Myocyte (in vitro differentiated cells): ENCODE measurements at regions not wholly inside any gene's neighbourhood (a gene's known extent, or its start where the extent isn't known, plus 50 kb on each side); places are given as distances from the start of the nearest gene placed in this dataset.

Source experiments
- DNase-seq: peaks from one replicate; pipeline ENCODE4 v3.0.0-alpha.2; 2012; ENCODE audit warnings: low read depth

DNA sequence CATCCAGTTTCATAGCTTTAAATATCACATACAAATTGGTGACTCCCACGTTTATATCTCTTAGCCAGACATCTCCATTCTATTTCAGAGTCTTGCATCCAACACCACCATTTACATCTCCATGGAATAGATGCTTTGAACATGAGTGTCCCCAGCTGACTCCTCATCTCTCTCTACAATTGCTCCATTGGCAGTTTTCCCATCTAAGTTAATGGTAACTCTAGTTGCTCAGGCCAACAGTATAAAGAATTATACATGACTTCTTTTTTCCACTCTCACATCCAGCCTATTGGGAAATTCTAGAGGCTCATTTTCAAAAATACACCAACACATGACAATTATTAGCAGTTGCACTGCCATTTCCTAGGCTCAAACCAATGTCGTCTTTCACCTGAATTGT, 388.2 kb downstream of the STIM2 start:
- no peak for DNase-seq

DNA sequence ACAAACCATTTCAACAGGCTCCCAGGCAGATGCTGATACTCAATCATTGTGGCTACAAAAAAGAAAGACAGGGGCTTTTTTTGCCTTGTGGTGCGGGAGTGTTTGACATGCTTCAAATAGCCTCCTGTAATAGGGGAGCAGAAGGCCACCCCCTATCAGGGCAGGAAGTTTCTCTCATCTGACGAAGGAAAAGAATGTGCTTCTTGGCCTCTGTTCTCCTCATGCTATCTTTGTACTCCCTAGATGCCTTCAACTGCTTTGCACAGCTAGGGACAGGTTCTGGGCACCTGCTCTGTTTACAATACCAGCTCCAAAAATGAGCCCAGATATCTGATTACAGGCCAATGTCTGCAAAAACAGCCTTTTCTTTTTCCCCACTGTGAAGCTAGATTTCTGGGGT, 391.1 kb downstream of the STIM2 start:
- no peak for DNase-seq

DNA sequence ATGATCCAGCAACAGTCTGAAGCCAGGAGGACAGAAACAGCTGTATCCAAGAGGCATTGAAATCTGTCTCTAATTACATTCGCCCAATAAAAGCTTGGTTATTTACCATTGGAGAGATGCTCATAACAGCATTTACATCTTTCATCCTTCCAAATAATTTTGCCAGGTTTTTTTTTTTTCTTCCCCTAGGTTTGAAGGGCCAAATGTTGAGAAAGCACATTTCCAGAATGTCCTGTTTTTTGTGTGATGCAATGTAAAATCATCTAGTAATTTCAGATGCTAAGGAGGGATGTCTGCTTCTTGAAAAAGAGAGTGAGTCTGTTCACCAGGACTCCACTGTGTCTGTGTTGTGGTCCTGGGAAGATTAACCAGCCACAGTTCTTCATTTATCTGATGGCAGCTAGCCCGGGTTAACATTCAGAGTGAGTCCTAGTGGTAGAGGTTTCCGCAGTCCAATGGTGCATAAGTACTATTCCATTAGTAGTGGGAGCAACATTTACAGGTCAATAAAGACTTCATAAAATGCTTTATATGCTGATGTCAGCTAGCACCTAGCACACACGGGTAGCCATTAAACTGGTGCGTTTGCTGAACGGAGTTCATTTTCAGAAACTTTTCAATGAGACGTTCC, 406.8 kb downstream of the STIM2 start:
- DNase-seq, result no peak

DNA sequence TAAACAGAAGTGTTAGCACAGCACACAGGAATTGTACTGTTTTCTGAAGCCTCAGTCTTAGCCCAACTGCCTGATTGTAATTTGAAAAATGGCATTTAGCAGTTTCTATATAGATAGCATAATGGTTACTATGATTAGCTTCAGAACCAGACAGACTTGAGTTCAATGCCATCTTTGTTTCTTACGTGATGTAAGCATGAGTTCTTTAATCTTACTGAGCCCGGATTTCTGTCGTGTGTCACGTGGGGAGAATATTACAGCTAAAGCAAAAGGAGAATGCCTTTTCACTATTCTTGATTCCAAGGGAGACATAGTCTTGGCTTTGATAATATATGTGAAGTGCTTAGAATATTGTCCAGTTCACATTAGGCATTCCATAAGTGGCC, 407.3 kb downstream of the STIM2 start:
- no peak for DNase-seq

- no peak for DNase-seq
Observed at GRCh38 chr4:27270435-27270834, 409.8 kb downstream of the STIM2 start.

DNA sequence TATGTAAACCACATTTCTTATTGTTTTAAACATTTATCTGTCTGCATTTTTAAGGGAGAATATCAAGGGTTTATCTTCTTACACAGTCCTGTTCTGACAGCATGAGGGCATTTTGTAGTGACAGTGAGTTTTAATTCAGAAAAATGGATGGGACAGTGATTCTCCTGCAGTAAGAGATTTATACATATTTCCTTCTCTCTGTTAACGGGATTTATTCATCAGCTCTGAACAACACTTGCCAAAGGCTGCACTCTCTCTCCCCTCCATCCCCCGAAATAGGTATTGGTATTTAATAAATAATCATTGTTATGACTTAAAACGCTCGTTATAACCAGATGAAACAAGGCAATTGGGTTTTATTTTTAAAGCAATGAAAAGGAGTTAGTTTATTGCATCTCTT, 410.9 kb downstream of the STIM2 start:
- DNase-seq, result no peak

GRCh38 chr4:27272217-27272616, 411.6 kb downstream of the STIM2 start:
- no peak for DNase-seq

DNA sequence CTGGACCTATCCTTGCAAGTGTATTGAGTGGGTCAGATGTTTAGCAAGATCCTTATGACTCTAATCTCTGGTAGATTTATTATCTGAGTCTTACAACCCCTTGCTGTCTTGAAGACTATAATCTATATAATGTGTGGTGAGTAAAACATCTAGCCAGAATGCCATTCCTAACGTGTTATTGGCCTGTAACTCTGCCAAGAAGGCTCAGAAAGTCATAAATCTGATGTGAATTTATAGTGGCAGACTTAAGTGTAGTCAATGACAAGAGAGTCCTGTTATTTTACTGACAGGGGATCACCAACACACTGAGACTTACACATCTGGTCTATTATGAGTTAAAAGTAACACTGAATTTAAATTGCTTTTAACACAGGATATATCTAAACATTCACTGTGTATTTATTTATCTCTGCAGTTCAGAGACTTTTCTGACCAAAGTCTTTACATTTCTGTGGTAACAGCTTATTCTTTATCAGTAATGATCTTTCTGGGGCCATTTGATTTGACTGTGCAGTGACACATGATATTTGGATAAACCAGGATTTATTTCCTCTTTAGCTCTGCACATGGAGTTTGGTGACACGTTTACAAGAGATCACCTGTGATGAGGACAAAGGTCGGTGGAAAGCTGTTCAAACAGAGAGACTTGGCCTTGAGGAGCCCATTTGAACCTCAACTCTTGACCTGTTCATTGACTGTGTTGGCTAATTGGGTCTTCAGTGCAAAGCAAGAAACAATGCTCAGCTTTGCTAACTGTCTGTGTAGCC, 415.8 kb downstream of the STIM2 start:
- no peak for DNase-seq

DNA sequence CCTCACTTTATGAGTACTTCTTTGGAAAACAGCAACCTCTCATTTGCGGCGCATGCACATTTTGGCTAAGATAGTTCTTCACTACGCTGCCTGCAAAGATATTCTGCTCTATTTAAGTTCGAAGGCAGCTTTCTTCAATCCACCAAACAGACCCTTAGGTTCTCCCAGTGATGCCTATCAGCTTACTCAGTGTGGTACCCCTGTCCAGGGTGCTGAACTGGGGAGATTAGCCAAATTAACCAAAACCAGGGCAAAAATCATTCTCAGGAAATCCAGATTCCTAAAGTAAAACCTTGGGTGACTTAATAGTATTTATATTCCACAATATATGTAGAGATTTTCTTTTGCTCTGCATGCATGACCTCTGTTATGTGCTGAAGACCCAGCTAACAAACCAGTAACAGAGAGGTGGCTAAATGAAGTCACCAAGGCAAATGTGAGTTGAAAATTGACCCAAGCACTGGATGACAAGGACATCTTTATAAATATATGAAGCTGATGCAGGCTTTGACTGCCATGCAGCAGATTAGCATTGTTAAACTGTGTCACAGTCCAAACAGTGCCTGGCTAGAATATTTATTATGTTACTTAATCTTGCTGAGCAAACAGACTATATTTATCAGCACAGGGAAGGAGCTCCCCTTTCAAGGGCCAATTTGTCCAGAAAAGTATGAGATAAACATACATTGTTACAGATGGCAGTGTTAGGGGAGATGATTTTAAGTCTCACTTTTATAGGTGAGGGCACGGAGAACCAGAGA, 418.2 kb downstream of the STIM2 start:
- DNase-seq, result peak; percentile 44

DNA sequence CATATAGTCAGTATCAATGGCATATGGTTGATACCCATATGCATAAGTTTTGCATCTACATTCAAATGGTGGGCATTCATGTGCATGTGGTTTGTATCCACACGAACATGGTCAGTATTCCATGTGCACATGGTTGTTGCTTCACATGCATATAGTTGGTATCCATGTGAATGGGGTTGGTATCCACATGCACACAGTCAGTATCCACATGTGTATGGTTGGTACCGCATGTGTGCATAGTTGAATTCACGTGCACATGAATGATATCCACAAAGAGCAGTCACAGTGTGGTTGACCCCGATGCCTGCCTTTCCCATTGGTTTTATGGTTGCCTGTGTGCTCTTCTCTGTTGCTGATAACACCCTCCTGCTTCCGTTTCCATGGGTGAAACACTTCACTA, 427.9 kb downstream of the STIM2 start:
- no peak for DNase-seq

GRCh38 chr4:27289704-27290103, 429.1 kb downstream of the STIM2 start:
- no peak for DNase-seq

GRCh38 chr4:27293831-27294230, 433.2 kb downstream of the STIM2 start:
- no peak for DNase-seq

GRCh38 chr4:27304751-27305150, 444.1 kb downstream of the STIM2 start:
- no peak for DNase-seq

- DNase-seq, result no peak
Observed at GRCh38 chr4:27305246-27305645, 444.6 kb downstream of the STIM2 start.

- DNase-seq, result no peak
Observed at GRCh38 chr4:27308379-27308778, 447.7 kb downstream of the STIM2 start.

- no peak for DNase-seq
Observed at GRCh38 chr4:27315625-27316024, 455.0 kb downstream of the STIM2 start.

- DNase-seq, result no peak
Observed at GRCh38 chr4:27316176-27316575, 455.5 kb downstream of the STIM2 start.

GRCh38 chr4:27318740-27319139, 458.1 kb downstream of the STIM2 start:
- DNase-seq, result peak; percentile 57

DNA sequence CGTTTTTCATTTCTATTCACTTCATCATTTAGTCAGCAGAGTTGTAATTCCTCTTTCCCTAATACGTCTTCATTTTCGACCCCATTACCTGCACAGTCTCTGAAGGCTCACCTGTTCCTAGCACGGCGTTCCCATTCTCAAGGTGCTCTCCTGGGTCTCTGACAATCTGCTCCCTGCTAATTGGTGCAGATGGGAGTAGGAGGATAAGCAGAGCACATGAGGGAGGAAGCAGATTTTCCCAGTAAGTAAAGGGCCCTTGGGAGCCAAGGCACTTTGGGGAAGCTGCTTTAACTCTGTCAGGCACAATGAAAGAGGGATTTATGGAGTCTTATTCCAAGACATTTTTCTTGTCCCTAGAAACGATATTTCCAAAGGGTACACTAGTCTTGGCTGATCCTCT, 466.4 kb downstream of the STIM2 start:
- no peak for DNase-seq

- DNase-seq, result no peak
Observed at GRCh38 chr4:27327421-27328181, 467.0 kb downstream of the STIM2 start.

- DNase-seq, result no peak
Observed at GRCh38 chr4:27338530-27338929, 477.9 kb downstream of the STIM2 start.

GRCh38 chr4:27343411-27343810, 482.8 kb downstream of the STIM2 start:
- DNase-seq, result no peak
